HCT116 (cell line): ENCODE measurements at regions not wholly inside any gene's neighbourhood (a gene's known extent, or its start where the extent isn't known, plus 50 kb on each side); places are given as distances from the start of the nearest gene placed in this dataset.

Experiments used
- ATAC-seq: fragments of 200-7000 bp; cut with Tn5 transposase; 2 replicates; pipeline ENCODE4 v1.9.1; 2020; ENCODE audit warnings: mild to moderate bottlenecking, moderate library complexity
- BruUV-seq: library from RNA; stranded (reverse); fragments of 400-500 nt; replicated peaks from 2 replicates; lab custom pipeline; 2021; lab: Mats Ljungman, UMichigan
- CTCF ChIA-PET: fragments of 300-600 bp; sonication (Branson Sonifier 250); formaldehyde crosslinking; loops from one replicate; lab custom pipeline; 2021; ENCODE audit warnings: antibody characterized with exemption; lab: Charles Lee
- POLR2A ChIA-PET: fragments of 300-600, 350-600 bp; sonication (Branson Sonifier 250); formaldehyde crosslinking; loops from one replicate; lab custom pipeline; 2021; ENCODE audit warnings: antibody characterized with exemption; lab: Charles Lee
- RAD21 ChIA-PET, 2 experiments: fragments of 300-600 bp; sonication (Branson Sonifier 250); formaldehyde crosslinking; loops; one replicate each; lab custom pipeline; 2023; ENCODE audit warnings: low total read pairs in 2 of 2; ENCODE audit not compliant: uncharacterized antibody in 2 of 2, unreplicated experiment in 2 of 2, low non-redundant PET in 1 of 2; lab: Charles Lee
- DNase-seq: peaks from one replicate; pipeline ENCODE4 v3.0.0-alpha.2; 2010; ENCODE audit warnings: low read depth, low spot score
- H2AFZ ChIP-seq: fragments of 200-600 bp; shearing (Covaris generic), sonication (generic); 2 replicates; pipeline ENCODE4 v1.6.1; 2017; ENCODE audit warnings: low read depth, mixed run types, mixed read lengths, antibody characterized with exemption, low read length; ENCODE audit not compliant: poor library complexity, severe bottlenecking
- H3K27ac ChIP-seq: 2 replicates; pipeline ENCODE4 v1.5.1; 2012; ENCODE audit warnings: low read depth, low read length
- H3K27me3 ChIP-seq: fragments of 200-600 bp; sonication (generic); 2 replicates; pipeline ENCODE4 v1.6.1; 2016; ENCODE audit warnings: mixed run types, low read length, mixed read lengths; ENCODE audit not compliant: insufficient read depth
- H3K36me3 ChIP-seq, 2 experiments: fragments of 200-500 bp in 1 of 2; fragments of 200-600 bp in 1 of 2; sonication (Bioruptor generic) in 1 of 2; sonication (generic) in 1 of 2; 2 replicates each; pipeline versions ENCODE4 v1.5.1 to v1.6.1; 2014 to 2016; ENCODE audit warnings: low read length in 2 of 2, inconsistent platforms in 1 of 2, mixed read lengths in 1 of 2, mixed run types in 1 of 2; ENCODE audit not compliant: insufficient read depth in 2 of 2, control insufficient read depth in 1 of 2
- H3K4me1 ChIP-seq, 2 experiments: fragments of 200-600 bp in 1 of 2; sonication (generic) in 1 of 2; 2 replicates each; pipeline versions ENCODE4 v1.5.1 to v1.6.1; 2012 to 2017; ENCODE audit warnings: low read length in 2 of 2, inconsistent platforms in 1 of 2, mild to moderate bottlenecking in 1 of 2, mixed read lengths in 1 of 2, mixed run types in 1 of 2, moderate library complexity in 1 of 2; ENCODE audit not compliant: insufficient read depth in 2 of 2, control insufficient read depth in 1 of 2
- H3K4me2 ChIP-seq: fragments of 200-600 bp; sonication (generic); 2 replicates; pipeline ENCODE4 v1.6.1; 2017; ENCODE audit warnings: mixed run types, low read length, mixed read lengths
- H3K4me3 ChIP-seq, 2 experiments: fragments of 200-600 bp in 1 of 2; sonication (generic) in 1 of 2; replicated peaks in 1 of 2; 2 replicates each; pipeline ENCODE4 v1.5.1; 2011 to 2016; ENCODE audit warnings: low read length in 2 of 2, control low read depth in 1 of 2, low read depth in 1 of 2, mild to moderate bottlenecking in 1 of 2, mixed read lengths in 1 of 2, mixed run types in 1 of 2
- H3K79me2 ChIP-seq: fragments of 200-600 bp; sonication (generic); 2 replicates; pipeline ENCODE4 v1.6.1; 2017; ENCODE audit warnings: mild to moderate bottlenecking, mixed run types, low read length, moderate library complexity, mixed read lengths; ENCODE audit not compliant: insufficient read depth
- H3K9ac ChIP-seq: fragments of 200-600 bp; sonication (generic); 2 replicates; pipeline ENCODE4 v1.6.1; 2016; ENCODE audit warnings: low read length, mixed read lengths
- H3K9me2 ChIP-seq: fragments of 200-600 bp; sonication (generic), shearing (Covaris generic); 2 replicates; pipeline ENCODE4 v1.6.1; 2017; ENCODE audit warnings: mixed run types, mild to moderate bottlenecking, moderate library complexity; ENCODE audit not compliant: insufficient read depth
- H3K9me3 ChIP-seq, 2 experiments: fragments of 200-500 bp in 1 of 2; fragments of 200-600 bp in 1 of 2; sonication (Bioruptor generic) in 1 of 2; sonication (generic) in 1 of 2; 2 replicates each; pipeline ENCODE4 v1.6.1; 2014 to 2017; ENCODE audit warnings: low read length in 2 of 2, mixed read lengths in 2 of 2, inconsistent platforms in 1 of 2, low read depth in 1 of 2, mild to moderate bottlenecking in 1 of 2, mixed run types in 1 of 2, moderate library complexity in 1 of 2; ENCODE audit not compliant: control insufficient read depth in 1 of 2, insufficient read depth in 1 of 2
- H4K20me1 ChIP-seq: fragments of 200-600 bp; sonication (generic), shearing (Covaris generic); 2 replicates; pipeline ENCODE4 v1.6.1; 2017; ENCODE audit warnings: mixed run types, mild to moderate bottlenecking, moderate library complexity; ENCODE audit not compliant: insufficient read depth
- EGR1 ChIP-seq: IDR thresholded peaks from 2 replicates; pipeline ENCODE4 v1.6.1; 2012; ENCODE audit warnings: low read depth
- JUND ChIP-seq: IDR thresholded peaks from 2 replicates; pipeline ENCODE4 v1.6.1; 2012
- REST ChIP-seq: IDR thresholded peaks from 2 replicates; pipeline ENCODE4 v1.6.1; 2012; ENCODE audit warnings: low read depth
- TCF7L2 ChIP-seq: IDR thresholded peaks from 2 replicates; pipeline ENCODE4 v1.7.0; 2011; ENCODE audit warnings: borderline replicate concordance, inconsistent platforms; ENCODE audit not compliant: insufficient read depth, insufficient read length; ENCODE audit errors: extremely low read depth
- intact Hi-C: fragments of 100-400 bp; cut with micrococcal nuclease; formaldehyde crosslinking; loops from 2 replicates; pipeline ENCODE4 v1.10.0; 2022
- TF ChIP-seq, protein P1 (sequence below), 3 experiments: fragments of 200-600 bp in 1 of 3; sonication (generic) in 1 of 3; IDR thresholded peaks in 2 of 3; conservative IDR thresholded peaks in 1 of 3; 2 replicates each; pipeline ENCODE4 v1.5.1; 2012 to 2017; ENCODE audit warnings: low read depth in 2 of 3, low read length in 2 of 3, antibody characterized with exemption in 1 of 3, borderline replicate concordance in 1 of 3, control low read depth in 1 of 3, mild to moderate bottlenecking in 1 of 3, mixed read lengths in 1 of 3, mixed run types in 1 of 3, moderate library complexity in 1 of 3; ENCODE audit not compliant: insufficient read depth in 1 of 3

DNA sequence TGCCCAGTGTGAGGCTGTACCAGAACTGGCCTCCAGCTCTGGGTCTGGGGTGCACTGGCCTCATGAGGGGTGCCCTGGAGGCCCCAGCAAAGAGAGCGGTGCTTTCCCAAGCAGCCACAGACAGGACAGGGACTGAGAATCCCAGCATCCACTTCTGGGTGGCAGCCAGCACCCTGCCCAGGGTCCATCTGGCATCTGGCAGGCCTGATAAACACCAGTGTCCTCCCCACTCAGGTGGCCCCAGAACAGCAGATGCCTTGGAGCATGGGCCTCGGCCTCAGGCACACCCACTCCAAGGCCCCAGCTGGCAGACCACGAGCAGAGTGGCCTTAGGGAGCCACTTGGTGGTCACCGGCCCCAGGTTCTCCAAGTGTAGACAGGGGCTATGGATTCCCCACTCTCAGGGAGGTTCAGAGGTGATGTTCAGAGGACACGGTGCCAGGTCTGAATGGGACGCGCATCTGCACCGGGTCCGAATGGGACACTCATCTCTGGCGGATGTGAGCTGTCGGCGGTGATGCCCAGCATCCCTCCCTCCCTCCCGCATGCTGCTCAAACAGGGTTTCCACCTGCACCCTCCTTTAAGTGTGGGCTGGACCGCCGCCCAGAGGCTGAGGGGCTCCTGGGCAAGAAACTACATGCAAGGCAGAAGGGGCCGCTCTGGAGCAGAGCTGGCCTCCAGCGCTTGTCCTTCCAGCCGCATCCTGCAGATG lies 82.2 kb upstream of the GPC1 start:
- Histone ChIP-seq H3K9ac (no peak overlapping the region), H2AFZ (no peak overlapping the region), H3K4me1 (peaks cover 0 to 3% of the 10 kb centered on the region in 2 experiments; a peak in 1 of 4 replicates), H3K27me3 (no peaks in the 10 kb centered on the region), H3K4me2 (no peak overlapping the region), H3K79me2 (no peaks in the 10 kb centered on the region), H4K20me1 (no peaks in the 10 kb centered on the region), H3K27ac (no peak overlapping the region), H3K36me3 (no peaks in the 10 kb centered on the region), H3K9me2 (no peaks in the 10 kb centered on the region), H3K9me3 (no peaks in the 10 kb centered on the region), H3K4me3 (no peak overlapping the region)
- POLR2A ChIA-PET: no interaction called here
- RAD21 ChIA-PET: no interaction called here
- ATAC-seq (no peak), DNase-seq (no peak)
- BruUV-seq: no TSS peak
- TF ChIP-seq REST (no peak), JUND (no peak)
- CTCF ChIA-PET: no interaction called here
- intact Hi-C loops: no loop called here

DNA sequence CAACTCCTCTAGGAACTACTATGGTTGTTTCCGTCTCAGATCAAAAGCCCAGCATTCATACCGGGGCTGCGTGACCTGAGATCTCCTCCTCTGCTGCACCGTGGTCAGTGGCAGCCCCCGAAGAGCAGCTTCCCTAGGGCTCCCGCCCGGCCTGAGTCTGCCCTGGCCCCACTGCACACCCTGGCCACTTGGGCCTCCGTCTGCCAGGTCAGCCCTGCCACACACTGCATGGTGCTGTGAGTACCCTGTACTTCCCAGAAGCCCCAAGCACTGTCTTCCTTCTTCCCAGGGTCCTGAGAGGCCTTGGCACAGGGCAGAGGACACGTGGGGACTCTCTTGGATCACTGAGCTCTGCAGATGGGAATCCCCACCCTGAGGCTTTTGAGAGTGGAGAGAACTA lies 81.5 kb upstream of the GPC1 start:
- intact Hi-C loops: no loop called here
- ATAC-seq (no peak), DNase-seq (no peak)
- ChIA-PET POLR2A (no interaction called here), RAD21 (no interaction called here), CTCF (no interaction called here)
- H3K79me2 ChIP-seq: no peaks in the 10 kb centered on the region
- no peaks in the 10 kb centered on the region for H3K36me3 ChIP-seq
- H3K9me3 ChIP-seq: no peaks in the 10 kb centered on the region; a peak in 1 of 4 replicates
- H3K4me1 ChIP-seq: peaks cover 0 to 3% of the 10 kb centered on the region in 2 experiments; a peak in 1 of 4 replicates
- no peak overlapping the region for H3K4me3 ChIP-seq
- no TSS peak for BruUV-seq
- no peaks in the 10 kb centered on the region for H3K9me2 ChIP-seq
- H4K20me1 ChIP-seq: no peaks in the 10 kb centered on the region
- no peaks in the 10 kb centered on the region for H3K27me3 ChIP-seq
- H3K9ac ChIP-seq: no peak overlapping the region
- no peak overlapping the region for H3K4me2 ChIP-seq
- H2AFZ ChIP-seq: no peak overlapping the region
- TF ChIP-seq REST (no peak), TCF7L2 (no peak), EGR1 (no peak)
- TF ChIP-seq, protein P1, sequence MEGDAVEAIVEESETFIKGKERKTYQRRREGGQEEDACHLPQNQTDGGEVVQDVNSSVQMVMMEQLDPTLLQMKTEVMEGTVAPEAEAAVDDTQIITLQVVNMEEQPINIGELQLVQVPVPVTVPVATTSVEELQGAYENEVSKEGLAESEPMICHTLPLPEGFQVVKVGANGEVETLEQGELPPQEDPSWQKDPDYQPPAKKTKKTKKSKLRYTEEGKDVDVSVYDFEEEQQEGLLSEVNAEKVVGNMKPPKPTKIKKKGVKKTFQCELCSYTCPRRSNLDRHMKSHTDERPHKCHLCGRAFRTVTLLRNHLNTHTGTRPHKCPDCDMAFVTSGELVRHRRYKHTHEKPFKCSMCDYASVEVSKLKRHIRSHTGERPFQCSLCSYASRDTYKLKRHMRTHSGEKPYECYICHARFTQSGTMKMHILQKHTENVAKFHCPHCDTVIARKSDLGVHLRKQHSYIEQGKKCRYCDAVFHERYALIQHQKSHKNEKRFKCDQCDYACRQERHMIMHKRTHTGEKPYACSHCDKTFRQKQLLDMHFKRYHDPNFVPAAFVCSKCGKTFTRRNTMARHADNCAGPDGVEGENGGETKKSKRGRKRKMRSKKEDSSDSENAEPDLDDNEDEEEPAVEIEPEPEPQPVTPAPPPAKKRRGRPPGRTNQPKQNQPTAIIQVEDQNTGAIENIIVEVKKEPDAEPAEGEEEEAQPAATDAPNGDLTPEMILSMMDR (IDR thresholded peaks at IDR 0.05 in 2 of 3, conservative IDR thresholded peaks at IDR 0.05 in 1 of 3; ENCODE audit: borderline replicate concordance in 1 of 3, insufficient read depth in 1 of 3, low read depth in 2 of 3, low read length in 2 of 3): no peak
- TF ChIP-seq, all 23 proteins: peak for 0
- H3K27ac ChIP-seq: no peak overlapping the region
